Fibroblast of villous mesenchyme (primary cell): ENCODE measurements at regions not wholly inside any gene's neighbourhood (a gene's known extent, or its start where the extent isn't known, plus 50 kb on each side); places are given as distances from the start of the nearest gene placed in this dataset.

Experiments used
- DNase-seq: peaks from one replicate; pipeline ENCODE4 v3.0.0-alpha.2; 2010; ENCODE audit warnings: low read depth
- H3K4me3 ChIP-seq: 2 replicates; pipeline ENCODE4 v1.5.1; 2011; ENCODE audit warnings: low read depth, mild to moderate bottlenecking, low read length
- TF ChIP-seq, protein P1 (sequence below): IDR thresholded peaks from 2 replicates; pipeline ENCODE4 v1.5.1; 2012; ENCODE audit warnings: low read depth, mild to moderate bottlenecking, low read length; ENCODE audit not compliant: insufficient read depth

DNA sequence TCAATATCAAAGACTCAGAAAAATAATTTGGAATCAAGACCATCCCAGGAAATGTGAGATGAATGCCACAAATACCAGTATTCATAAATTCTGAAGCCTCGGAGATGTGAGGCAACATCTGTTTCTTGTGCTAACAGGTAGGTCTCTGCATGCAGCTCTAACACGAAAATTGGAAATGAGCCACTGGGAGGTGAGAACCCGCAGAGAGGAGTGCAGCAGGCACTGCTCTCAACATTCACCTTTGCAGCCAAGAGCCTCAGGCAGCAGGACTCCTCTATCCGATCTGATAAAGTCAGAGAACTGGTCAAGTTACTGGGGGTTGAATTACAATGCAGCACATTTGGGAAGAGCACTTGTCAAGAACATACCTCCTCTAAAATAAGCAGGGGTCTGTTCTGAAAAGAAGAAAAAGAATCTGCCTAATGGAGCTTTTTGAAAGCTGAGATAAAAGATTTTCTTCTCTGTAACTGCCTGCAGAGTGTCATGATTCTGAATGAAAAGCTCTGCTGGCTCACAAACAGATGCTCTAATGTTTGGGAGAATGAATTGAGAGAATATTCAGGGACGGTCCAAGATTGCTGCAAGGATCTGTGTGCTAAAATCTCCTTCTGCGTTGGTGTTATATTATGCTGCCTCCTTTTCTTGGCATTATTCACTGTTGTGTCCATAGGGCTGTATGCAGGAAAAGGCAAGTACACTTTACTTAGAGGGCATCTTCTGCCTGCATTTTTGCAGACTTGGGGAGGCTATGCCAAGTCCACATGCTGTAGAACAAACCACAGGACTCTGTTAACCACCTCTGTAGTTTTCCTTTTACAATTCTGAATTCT, 209.6 kb upstream of the KRR1 start:
- TF ChIP-seq, protein P1, sequence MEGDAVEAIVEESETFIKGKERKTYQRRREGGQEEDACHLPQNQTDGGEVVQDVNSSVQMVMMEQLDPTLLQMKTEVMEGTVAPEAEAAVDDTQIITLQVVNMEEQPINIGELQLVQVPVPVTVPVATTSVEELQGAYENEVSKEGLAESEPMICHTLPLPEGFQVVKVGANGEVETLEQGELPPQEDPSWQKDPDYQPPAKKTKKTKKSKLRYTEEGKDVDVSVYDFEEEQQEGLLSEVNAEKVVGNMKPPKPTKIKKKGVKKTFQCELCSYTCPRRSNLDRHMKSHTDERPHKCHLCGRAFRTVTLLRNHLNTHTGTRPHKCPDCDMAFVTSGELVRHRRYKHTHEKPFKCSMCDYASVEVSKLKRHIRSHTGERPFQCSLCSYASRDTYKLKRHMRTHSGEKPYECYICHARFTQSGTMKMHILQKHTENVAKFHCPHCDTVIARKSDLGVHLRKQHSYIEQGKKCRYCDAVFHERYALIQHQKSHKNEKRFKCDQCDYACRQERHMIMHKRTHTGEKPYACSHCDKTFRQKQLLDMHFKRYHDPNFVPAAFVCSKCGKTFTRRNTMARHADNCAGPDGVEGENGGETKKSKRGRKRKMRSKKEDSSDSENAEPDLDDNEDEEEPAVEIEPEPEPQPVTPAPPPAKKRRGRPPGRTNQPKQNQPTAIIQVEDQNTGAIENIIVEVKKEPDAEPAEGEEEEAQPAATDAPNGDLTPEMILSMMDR: no peak
- DNase-seq: peak; percentile 14
- no peak overlapping the region for H3K4me3 ChIP-seq

DNA sequence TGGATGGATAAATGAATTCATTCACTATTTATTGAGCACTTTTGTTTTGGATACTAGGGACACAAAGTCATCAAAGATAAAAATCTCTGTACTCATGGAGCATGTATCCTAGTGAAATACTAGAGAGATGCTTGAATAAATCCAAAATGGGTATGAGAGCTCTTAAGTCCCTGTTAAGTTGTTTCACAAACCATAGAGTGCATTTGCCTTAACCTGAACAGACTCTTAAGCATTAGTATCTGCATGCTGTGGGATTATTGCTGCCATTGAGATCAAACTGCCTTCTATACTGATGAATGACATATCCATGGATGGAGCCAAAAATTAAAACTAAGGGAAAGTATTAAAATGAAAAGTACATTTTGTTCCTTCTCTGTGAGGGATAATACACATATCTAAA, 206.5 kb upstream of the KRR1 start:
- TF ChIP-seq, protein P1: no peak
- H3K4me3 ChIP-seq: no peak overlapping the region
- no peak for DNase-seq

DNA sequence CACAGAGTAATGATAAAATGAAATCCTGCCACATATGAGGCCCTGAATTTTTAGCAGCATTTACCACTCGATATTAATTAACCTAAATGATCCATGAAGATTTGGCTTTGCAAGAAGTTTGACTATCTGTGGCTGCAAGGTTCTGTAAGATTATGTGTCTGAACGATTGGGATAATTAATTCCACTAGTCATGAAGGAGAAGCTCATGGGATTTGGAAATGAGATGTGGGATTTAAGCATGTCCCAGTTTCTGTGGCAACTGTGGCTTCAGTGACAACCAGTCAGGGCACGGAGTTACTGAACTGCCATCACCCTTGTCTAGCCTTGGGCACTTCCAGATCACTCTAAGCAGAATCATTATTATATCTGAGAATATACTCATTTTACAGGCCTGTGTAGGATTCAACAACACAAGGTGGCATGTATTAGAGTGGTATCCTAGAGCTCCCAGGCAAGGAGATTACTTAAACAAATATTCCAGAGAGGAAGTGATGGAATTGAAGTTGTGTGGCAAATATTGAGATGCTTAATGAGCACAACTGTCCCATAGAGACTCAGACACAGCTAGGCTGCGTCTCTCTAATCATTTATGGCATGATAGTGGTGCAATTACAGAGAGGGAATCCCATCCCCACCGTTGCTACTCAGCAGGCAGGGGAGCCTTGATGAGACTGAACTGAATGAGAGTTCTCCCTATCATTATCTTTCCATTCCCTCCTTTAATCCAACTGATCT, 205.0 kb upstream of the KRR1 start:
- no peak for DNase-seq
- H3K4me3 ChIP-seq: no peak overlapping the region

DNA sequence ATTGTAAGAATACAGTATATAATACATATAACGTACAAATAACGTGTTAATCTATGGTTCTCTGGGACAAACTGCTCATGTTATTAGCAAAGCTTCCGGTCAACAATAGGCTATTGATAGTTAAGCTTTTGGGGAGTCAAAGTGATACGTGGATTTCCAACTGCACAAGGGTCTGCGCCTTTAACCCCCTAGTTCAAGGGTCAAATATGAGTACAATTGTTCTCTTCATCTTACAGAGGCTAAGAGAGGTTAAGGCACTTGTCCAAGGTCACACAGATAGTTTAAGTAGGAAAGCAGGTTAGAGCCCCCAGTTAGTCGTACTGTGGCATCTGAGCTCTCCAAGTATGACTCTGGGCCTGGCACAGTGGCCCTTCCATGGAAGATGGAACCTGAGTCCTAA, 204.3 kb upstream of the KRR1 start:
- DNase-seq: no peak
- no peak overlapping the region for H3K4me3 ChIP-seq
- TF ChIP-seq, protein P1: no peak

More for the DNA sequence above, 205.0 kb upstream of the KRR1 start:
- TF ChIP-seq, protein P1: no peak

DNA sequence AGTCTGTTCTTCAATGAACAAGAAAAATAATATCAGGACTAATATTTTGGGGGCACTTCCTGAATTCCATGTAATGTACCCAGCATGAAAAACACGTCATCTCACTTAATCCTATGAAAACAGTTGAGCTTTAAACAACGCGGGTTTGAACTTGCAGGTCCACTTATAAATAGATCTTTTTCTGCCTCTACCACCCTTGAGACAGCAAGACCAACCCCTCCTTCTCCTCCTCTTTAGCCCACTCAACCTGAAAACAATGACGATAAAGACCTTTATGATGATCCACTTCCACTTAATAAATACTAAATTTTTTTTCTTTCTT, 203.9 kb upstream of the KRR1 start:
- H3K4me3 ChIP-seq: no peak overlapping the region
- DNase-seq: no peak
- TF ChIP-seq, protein P1: no peak

DNA sequence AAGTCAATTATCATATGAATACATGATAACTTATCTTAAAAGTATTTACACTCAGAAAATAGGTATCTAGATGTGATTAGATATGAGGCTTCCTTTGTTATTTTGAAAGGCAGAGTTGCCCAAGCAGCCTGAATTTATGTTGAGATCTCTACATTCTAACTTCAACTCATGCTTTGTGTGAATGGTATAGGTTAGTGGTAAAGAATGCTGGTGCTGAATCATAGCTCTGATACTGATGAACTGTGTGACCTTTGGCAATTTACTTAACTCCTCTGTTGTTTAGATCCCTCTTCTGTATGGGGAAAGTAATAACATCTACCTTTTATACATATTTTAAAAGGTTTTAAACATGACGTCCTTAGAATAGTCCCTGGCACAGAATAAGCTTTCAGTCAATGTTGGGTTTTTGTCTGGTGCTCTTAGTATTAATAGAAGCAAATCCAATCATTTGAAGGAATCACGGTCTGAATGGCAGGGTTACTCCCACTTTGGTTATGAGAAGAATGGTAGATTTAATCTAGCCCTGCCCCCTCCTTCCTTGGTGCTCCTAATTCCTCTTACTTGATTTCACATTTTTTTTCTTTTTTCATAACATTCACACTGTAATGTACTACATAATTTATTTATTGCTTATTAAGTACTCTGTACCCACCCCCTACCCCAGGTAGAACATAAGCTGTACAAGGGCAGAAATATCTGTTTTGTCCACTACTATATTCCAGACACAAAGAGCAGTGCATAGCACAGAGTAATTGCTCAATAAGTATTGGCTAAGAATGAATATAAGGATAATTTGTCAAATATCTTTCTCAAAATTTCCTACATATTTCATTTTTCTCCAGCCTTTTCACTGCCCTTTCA, 203.3 kb upstream of the KRR1 start:
- no peak for DNase-seq
- H3K4me3 ChIP-seq: no peak overlapping the region
- TF ChIP-seq, protein P1: no peak
